ENCODE measurements at regions not wholly inside any gene's neighbourhood (a gene's known extent, or its start where the extent isn't known, plus 50 kb on each side); places are given as distances from the start of the nearest gene placed in this dataset.

DNA sequence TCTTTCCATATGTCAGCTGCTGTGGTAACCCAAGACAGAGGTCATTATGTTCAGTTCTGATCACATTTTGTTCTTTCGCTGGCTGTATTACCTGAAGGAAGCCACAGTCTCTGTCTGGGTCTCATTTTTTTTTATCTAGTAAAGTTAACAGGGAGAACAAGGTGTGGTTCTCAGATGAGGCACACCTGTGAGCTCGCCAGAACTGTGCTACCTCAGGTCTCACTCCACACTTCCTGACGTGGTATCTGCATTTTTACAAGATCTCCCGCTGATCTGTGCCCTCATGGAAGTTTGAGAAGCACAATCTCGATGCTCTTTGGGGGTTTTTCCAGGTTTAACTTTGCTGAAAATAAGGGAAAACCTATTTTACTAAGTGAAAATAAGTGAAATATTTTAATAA lies 169.5 kb upstream of the CENPW start:
- TF ChIP-seq, protein P1, sequence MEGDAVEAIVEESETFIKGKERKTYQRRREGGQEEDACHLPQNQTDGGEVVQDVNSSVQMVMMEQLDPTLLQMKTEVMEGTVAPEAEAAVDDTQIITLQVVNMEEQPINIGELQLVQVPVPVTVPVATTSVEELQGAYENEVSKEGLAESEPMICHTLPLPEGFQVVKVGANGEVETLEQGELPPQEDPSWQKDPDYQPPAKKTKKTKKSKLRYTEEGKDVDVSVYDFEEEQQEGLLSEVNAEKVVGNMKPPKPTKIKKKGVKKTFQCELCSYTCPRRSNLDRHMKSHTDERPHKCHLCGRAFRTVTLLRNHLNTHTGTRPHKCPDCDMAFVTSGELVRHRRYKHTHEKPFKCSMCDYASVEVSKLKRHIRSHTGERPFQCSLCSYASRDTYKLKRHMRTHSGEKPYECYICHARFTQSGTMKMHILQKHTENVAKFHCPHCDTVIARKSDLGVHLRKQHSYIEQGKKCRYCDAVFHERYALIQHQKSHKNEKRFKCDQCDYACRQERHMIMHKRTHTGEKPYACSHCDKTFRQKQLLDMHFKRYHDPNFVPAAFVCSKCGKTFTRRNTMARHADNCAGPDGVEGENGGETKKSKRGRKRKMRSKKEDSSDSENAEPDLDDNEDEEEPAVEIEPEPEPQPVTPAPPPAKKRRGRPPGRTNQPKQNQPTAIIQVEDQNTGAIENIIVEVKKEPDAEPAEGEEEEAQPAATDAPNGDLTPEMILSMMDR (conservative IDR thresholded peaks at IDR 0.05; ENCODE audit: low read length) = no peak
- no peak overlapping the region for H3K4me3 ChIP-seq (ENCODE audit: low read length)
- DNase-seq (ENCODE audit: low read depth) = no peak

DNA sequence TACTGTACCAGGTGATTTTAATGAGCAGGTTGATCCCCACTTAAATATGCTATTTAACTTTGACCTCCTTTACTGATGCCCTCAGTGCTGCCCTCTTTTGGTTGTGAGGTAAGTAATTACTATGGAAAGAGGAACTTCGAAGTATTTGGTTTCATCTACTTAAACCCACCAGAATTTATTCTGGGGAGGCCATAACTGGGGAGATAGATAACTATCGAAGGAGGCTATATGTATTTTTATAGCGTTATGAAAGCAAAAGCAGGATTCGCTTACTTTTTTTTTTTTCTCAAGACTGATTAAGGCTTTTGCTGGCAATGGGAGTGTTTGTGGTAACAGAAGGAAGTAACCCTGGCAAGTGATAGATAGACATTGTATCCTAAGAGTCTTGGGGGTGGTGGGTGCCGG lies 168.9 kb upstream of the CENPW start:
- DNase-seq (ENCODE audit: low read depth) = peak; percentile 29
- TF ChIP-seq, protein P1 (conservative IDR thresholded peaks at IDR 0.05; ENCODE audit: low read length) = peak; percentile 67
- H3K4me3 ChIP-seq (ENCODE audit: low read length) = no peak overlapping the region

DNA sequence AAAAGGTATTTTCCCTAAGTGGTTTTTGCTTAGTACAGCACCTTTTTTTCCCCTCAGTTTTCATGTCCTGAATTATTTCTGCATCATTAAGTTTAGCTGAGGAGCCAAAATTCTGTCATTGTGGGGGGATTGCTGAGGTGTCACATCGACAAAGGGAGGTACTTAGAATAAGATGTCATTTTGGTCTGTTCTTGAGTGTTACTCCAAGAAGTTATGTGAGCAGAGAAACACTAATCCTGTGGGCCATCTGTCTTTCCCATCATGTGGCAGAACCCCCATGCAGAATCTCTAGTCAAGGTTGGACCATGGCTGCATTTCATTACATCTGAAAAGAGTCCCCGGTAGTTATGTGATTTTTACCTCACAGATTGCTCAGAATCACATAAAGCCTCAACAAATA lies 167.8 kb upstream of the CENPW start:
- no peak overlapping the region for H3K4me3 ChIP-seq (ENCODE audit: low read length)
- TF ChIP-seq, protein P1 (conservative IDR thresholded peaks at IDR 0.05; ENCODE audit: low read length) = no peak
- DNase-seq (ENCODE audit: low read depth) = no peak

DNA sequence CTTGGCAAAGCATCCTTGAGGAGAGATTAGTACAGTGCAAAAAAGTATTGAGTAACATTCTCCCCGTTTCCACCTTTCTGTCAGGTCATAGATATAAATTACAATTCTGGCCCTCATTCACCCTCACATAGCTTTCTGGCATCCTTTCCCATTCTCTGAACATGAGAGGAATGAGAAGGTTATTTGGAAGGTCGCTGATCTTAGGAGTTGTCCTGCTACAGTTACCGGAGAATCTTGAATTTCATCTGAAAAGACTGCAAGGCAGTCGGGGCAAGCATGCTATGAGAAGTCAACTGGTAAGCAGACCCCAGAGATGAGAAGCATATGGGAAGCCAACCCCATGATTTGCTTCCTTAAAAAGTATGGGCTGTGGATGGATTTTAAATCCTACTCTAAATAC lies 166.7 kb upstream of the CENPW start:
- DNase-seq (ENCODE audit: low read depth) = no peak
- TF ChIP-seq, protein P1 (conservative IDR thresholded peaks at IDR 0.05; ENCODE audit: low read length) = no peak

DNA sequence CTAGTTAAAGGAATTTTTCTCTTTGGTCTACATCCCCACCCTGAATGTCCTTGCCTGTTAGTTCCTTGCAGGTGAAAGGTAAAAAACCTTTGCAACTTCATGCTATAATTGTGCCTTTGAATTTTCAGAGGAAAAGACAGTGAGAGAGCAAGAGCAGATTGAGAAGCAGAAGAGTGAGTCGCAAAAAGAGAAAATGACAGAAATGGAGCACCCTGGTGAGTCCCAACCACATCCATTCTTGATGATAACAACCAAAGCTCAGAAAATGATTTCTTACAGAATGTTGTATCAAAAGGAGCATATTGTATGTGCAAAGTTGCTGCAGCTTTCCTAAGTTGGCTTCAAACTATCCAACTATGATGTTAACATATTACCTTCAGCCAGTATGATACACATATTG lies 165.2 kb upstream of the CENPW start:
- TF ChIP-seq, protein P1 (conservative IDR thresholded peaks at IDR 0.05; ENCODE audit: low read length) = no peak
- no peak for DNase-seq (ENCODE audit: low read depth)
- H3K4me3 ChIP-seq (ENCODE audit: low read length) = no peak overlapping the region

More for the DNA sequence above, 166.7 kb upstream of the CENPW start:
- no peak overlapping the region for H3K4me3 ChIP-seq (ENCODE audit: low read length)

DNA sequence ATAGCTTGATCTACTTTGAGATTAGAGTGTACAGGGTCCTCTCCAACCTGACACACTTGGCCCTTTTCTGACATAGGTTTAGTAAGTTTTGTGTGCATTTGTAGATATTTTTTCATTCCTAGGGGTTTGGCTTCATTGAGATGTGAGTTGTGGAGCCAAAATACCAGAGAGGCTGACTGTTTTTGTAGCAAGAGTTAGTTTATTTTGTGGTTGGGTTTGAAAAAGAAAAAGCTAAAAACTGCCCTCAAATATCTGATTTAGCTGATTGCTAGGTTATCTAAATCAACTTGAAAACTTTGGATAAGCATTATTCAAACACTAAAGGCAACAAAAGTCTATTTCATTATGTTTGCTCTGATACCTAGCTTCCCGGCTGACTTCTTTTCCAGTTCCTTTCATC lies 164.7 kb upstream of the CENPW start:
- DNase-seq (ENCODE audit: low read depth) = no peak
- TF ChIP-seq, protein P1 (conservative IDR thresholded peaks at IDR 0.05; ENCODE audit: low read length) = no peak

DNA sequence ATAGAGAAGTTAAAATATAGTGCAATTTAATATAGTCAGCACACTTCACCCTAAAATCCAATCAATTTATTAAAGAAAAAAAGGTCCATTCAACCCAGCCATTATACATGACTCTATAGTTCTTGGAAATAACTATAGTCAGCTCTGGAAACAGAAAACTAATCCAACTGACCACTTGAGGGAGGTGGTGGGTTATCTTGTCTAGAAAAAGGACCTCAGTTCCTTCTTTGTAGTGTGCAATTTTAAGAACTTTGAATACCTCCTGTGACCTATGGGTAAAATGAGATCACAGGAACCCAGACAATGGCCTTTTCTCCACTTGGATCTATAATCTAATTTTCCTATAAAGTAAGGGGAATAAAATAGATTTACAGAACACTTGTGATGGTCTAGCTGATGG lies 163.6 kb upstream of the CENPW start:
- no peak for DNase-seq (ENCODE audit: low read depth)
- H3K4me3 ChIP-seq (ENCODE audit: low read length) = no peak overlapping the region
- TF ChIP-seq, protein P1 (conservative IDR thresholded peaks at IDR 0.05; ENCODE audit: low read length) = peak; percentile 35

More for the DNA sequence above, 164.7 kb upstream of the CENPW start:
- no peak overlapping the region for H3K4me3 ChIP-seq (ENCODE audit: low read length)

Measured in AG10803 (cell line).